HEK293 (cell line): ENCODE measurements at regions not wholly inside any gene's neighbourhood (a gene's known extent, or its start where the extent isn't known, plus 50 kb on each side); places are given as distances from the start of the nearest gene placed in this dataset.

Experiments
- CTCF ChIA-PET: fragments of 350-600 bp; formaldehyde crosslinking; extraction: SDS; loops from one replicate; lab custom pipeline; 2021; ENCODE audit warnings: antibody characterized with exemption; lab: Yijun Ruan, JAX
- POLR2A ChIA-PET: fragments of 300-600 bp; formaldehyde crosslinking; extraction: SDS; loops from one replicate; lab custom pipeline; 2020; ENCODE audit warnings: antibody characterized with exemption, inconsistent platforms; lab: Yijun Ruan, JAX
- H3K27ac ChIP-seq: fragments of 200-500 bp; sonication (Bioruptor generic); 2 replicates; pipeline ENCODE4 v1.5.1; 2014; ENCODE audit warnings: low read depth, low read length, control low read depth, inconsistent platforms; ENCODE audit errors: extremely low read depth
- H3K36me3 ChIP-seq, 2 experiments: fragments of 200-500 bp in 1 of 2; sonication (Bioruptor generic) in 1 of 2; 1 replicate in 1 of 2; 2 replicates in 1 of 2; pipeline ENCODE4 v1.5.1; 2014 to 2017; ENCODE audit warnings: inconsistent platforms in 2 of 2, low read length in 2 of 2; ENCODE audit not compliant: control insufficient read depth in 2 of 2, insufficient read depth in 1 of 2
- H3K4me1 ChIP-seq: fragments of 200-500 bp; sonication (Bioruptor generic); 2 replicates; pipeline ENCODE4 v1.5.1; 2014; ENCODE audit warnings: mild to moderate bottlenecking, low read length, inconsistent platforms; ENCODE audit not compliant: control insufficient read depth, insufficient read depth
- H3K4me3 ChIP-seq: 2 replicates; pipeline ENCODE4 v1.5.1; 2011; ENCODE audit warnings: low read depth, mild to moderate bottlenecking, control low read depth, low read length, moderate library complexity
- H3K9me3 ChIP-seq: fragments of 200-500 bp; sonication (Bioruptor generic); 2 replicates; pipeline ENCODE4 v1.5.1; 2014; ENCODE audit warnings: low read depth, low read length, inconsistent platforms; ENCODE audit not compliant: control insufficient read depth, insufficient read depth
- AEBP2 ChIP-seq: fragments of 450-650 bp; formaldehyde crosslinking; IDR thresholded peaks from 2 replicates; pipeline ENCODE4 v1.5.1; 2016; ENCODE audit warnings: missing biosample characterization, missing genetic modification characterization, borderline replicate concordance
- ZBTB17 ChIP-seq: fragments of 450-650 bp; formaldehyde crosslinking; IDR thresholded peaks from 2 replicates; pipeline ENCODE4 v1.5.1; 2016; ENCODE audit warnings: missing biosample characterization, missing genetic modification characterization
- ZBTB26 ChIP-seq: fragments of 450-650 bp; formaldehyde crosslinking; optimal IDR thresholded peaks from 2 replicates; pipeline ENCODE3; 2016; ENCODE audit warnings: missing biosample characterization, mild to moderate bottlenecking, missing genetic modification characterization
- ZFP41 ChIP-seq: fragments of 450-650 bp; formaldehyde crosslinking; IDR thresholded peaks from 2 replicates; pipeline ENCODE4 v1.5.1; 2016; ENCODE audit warnings: missing biosample characterization, missing genetic modification characterization, borderline replicate concordance
- ZNF121 ChIP-seq: fragments of 450-650 bp; formaldehyde crosslinking; IDR thresholded peaks from 2 replicates; pipeline ENCODE4 v1.5.1; 2016; ENCODE audit warnings: missing biosample characterization, missing genetic modification characterization
- ZNF140 ChIP-seq: fragments of 450-650 bp; formaldehyde crosslinking; IDR thresholded peaks from 2 replicates; pipeline ENCODE4 v1.5.1; 2016; ENCODE audit warnings: missing biosample characterization, missing genetic modification characterization
- ZNF214 ChIP-seq: fragments of 450-650 bp; formaldehyde crosslinking; IDR thresholded peaks from 2 replicates; pipeline ENCODE4 v1.5.1; 2017; ENCODE audit warnings: missing biosample characterization, mild to moderate bottlenecking, missing genetic modification characterization, borderline replicate concordance
- ZNF239 ChIP-seq: fragments of 450-650 bp; formaldehyde crosslinking; IDR thresholded peaks from 2 replicates; pipeline ENCODE4 v1.5.1; 2016; ENCODE audit warnings: missing biosample characterization, missing genetic modification characterization
- ZNF26 ChIP-seq: fragments of 450-650 bp; formaldehyde crosslinking; IDR thresholded peaks from 2 replicates; pipeline ENCODE4 v1.5.1; 2016; ENCODE audit warnings: missing biosample characterization, missing genetic modification characterization
- ZNF292 ChIP-seq: fragments of 450-650 bp; formaldehyde crosslinking; IDR thresholded peaks from 2 replicates; pipeline ENCODE4 v1.5.1; 2016; ENCODE audit warnings: low read depth, missing biosample characterization, missing genetic modification characterization, borderline replicate concordance
- ZNF324 ChIP-seq: fragments of 450-650 bp; formaldehyde crosslinking; IDR thresholded peaks from 2 replicates; pipeline ENCODE4 v1.5.1; 2016; ENCODE audit warnings: missing biosample characterization, missing genetic modification characterization
- ZNF350 ChIP-seq: fragments of 450-650 bp; formaldehyde crosslinking; IDR thresholded peaks from 2 replicates; pipeline ENCODE4 v1.5.0; 2017; ENCODE audit warnings: missing biosample characterization, mild to moderate bottlenecking, missing genetic modification characterization
- ZNF416 ChIP-seq: fragments of 450-650 bp; formaldehyde crosslinking; IDR thresholded peaks from 2 replicates; pipeline ENCODE4 v1.5.1; 2016; ENCODE audit warnings: missing biosample characterization, missing genetic modification characterization
- ZNF488 ChIP-seq: fragments of 450-650 bp; formaldehyde crosslinking; IDR thresholded peaks from 2 replicates; pipeline ENCODE4 v1.5.1; 2016; ENCODE audit warnings: missing biosample characterization, missing genetic modification characterization
- ZNF510 ChIP-seq: fragments of 450-650 bp; formaldehyde crosslinking; IDR thresholded peaks from 2 replicates; pipeline ENCODE4 v1.5.1; 2018; ENCODE audit warnings: mild to moderate bottlenecking, missing genetic modification characterization, missing biosample characterization; ENCODE audit not compliant: insufficient replicate concordance
- ZNF626 ChIP-seq: fragments of 450-650 bp; sonication (Bioruptor Pico); formaldehyde crosslinking; IDR thresholded peaks from 2 replicates; pipeline ENCODE4 v1.5.1; 2018; ENCODE audit warnings: missing biosample characterization, missing genetic modification characterization, inconsistent platforms
- ZNF664 ChIP-seq: fragments of 450-650 bp; formaldehyde crosslinking; IDR thresholded peaks from 2 replicates; pipeline ENCODE4 v1.5.1; 2016; ENCODE audit warnings: missing biosample characterization, missing genetic modification characterization
- ZNF747 ChIP-seq: fragments of 450-650 bp; formaldehyde crosslinking; IDR thresholded peaks from 2 replicates; pipeline ENCODE4 v1.5.1; 2016; ENCODE audit warnings: missing biosample characterization, missing genetic modification characterization
- ZNF785 ChIP-seq: fragments of 450-650 bp; formaldehyde crosslinking; IDR thresholded peaks from 2 replicates; pipeline ENCODE4 v1.5.1; 2016; ENCODE audit warnings: missing biosample characterization, missing genetic modification characterization
- ZSCAN23 ChIP-seq: fragments of 450-650 bp; formaldehyde crosslinking; IDR thresholded peaks from 2 replicates; pipeline ENCODE4 v1.5.1; 2016; ENCODE audit warnings: missing biosample characterization, missing genetic modification characterization
- TF ChIP-seq, protein P1 (sequence below): fragments of 450-650 bp; formaldehyde crosslinking; IDR thresholded peaks from 2 replicates; pipeline ENCODE4 v1.5.1; 2016; ENCODE audit warnings: missing biosample characterization, missing genetic modification characterization
- TF ChIP-seq, protein P2 (sequence below): fragments of 450-650 bp; formaldehyde crosslinking; IDR thresholded peaks from 2 replicates; pipeline ENCODE4 v1.5.1; 2016; ENCODE audit warnings: missing biosample characterization, missing genetic modification characterization
- TF ChIP-seq, protein P3 (sequence below): fragments of 450-650 bp; IDR thresholded peaks from 2 replicates; pipeline ENCODE4 v1.5.1; 2018; ENCODE audit warnings: missing biosample characterization, mild to moderate bottlenecking, missing genetic modification characterization

DNA sequence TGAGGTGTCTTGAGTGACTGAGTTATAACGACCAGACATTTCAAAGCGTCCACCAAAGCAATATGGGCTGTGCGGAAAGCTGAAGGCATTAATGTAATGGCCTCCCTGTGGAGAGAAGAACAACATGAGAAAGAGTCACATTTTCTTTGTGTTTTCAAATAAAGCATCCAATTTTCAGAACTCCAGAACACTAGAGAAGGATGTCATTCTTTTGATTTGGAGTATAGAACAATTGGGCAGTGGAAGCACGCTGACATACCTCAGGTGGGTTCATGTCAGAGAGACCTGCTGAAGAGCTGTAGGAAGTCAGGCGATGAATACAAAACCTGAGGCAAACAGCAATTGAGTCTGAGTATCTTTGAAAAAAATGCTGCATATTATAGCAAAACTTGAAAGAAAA is 556.5 kb downstream of the GABRG2 start (continued):
- TF ChIP-seq ZNF140 = no peak
- TF ChIP-seq, protein P1, sequence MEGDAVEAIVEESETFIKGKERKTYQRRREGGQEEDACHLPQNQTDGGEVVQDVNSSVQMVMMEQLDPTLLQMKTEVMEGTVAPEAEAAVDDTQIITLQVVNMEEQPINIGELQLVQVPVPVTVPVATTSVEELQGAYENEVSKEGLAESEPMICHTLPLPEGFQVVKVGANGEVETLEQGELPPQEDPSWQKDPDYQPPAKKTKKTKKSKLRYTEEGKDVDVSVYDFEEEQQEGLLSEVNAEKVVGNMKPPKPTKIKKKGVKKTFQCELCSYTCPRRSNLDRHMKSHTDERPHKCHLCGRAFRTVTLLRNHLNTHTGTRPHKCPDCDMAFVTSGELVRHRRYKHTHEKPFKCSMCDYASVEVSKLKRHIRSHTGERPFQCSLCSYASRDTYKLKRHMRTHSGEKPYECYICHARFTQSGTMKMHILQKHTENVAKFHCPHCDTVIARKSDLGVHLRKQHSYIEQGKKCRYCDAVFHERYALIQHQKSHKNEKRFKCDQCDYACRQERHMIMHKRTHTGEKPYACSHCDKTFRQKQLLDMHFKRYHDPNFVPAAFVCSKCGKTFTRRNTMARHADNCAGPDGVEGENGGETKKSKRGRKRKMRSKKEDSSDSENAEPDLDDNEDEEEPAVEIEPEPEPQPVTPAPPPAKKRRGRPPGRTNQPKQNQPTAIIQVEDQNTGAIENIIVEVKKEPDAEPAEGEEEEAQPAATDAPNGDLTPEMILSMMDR (tag by site-specific recombination) = no peak
- TF ChIP-seq ZNF416 = no peak

DNA sequence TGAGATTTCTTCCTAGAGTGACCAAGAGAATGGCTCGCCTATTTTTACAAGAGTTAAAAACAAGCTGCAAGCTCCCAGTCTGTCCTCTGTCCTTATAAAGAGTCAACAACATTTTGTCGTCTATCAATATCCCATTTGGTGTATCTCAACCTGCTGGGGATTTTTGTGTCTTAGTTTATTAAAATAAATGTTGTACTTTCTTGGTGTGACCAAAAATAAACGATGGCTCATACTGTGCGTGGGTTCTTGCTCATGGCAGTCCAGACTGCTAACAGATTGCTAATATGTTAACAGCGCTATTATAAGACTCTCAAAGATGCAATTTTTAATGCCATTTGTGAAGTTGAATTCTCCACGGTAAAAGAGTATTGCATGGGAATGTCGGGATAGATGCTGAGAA is 569.9 kb downstream of the GABRG2 start:
- Histone ChIP-seq H3K27ac (no peak overlapping the region), H3K4me1 (no peaks in the 10 kb centered on the region), H3K4me3 (no peak overlapping the region), H3K9me3 (no peaks in the 10 kb centered on the region), H3K36me3 (no peaks in the 10 kb centered on the region)
- TF ChIP-seq ZNF292 (tag by site-specific recombination) = no peak
- no peak for TF ChIP-seq ZSCAN23
- TF ChIP-seq ZNF747 (tag by site-specific recombination) = no peak
- TF ChIP-seq ZNF664 = no peak
- no peak for TF ChIP-seq ZNF626 (tag by site-specific recombination)
- no peak for TF ChIP-seq ZNF239 (tag by site-specific recombination)
- POLR2A ChIA-PET = no interaction called here
- CTCF ChIA-PET = interaction anchor here (0.7 kb wide), 1 partner anchor 30 kb away, joined by 3 read pairs; no protein-coding TSS in a partner anchor

DNA sequence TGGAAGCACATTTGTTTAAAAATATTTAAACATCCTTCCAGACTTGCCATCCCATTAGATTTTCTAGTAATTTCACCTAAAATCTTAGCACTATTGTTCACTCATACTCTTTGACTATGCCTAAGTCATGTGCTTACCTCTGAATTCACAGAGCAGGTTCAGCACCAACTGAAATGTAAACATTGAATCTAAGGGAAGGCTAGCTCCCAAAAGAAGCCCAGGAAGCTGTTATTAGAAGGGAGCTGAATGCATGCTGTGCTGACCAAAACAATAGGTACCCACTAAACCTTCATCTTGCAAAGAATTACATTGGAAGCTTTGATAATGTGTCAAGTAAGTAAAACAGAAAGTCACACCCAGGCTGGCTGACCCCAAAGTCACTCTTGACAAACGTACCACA is 571.3 kb downstream of the GABRG2 start:
- no peaks in the 10 kb centered on the region for H3K4me1 ChIP-seq
- no peak overlapping the region for H3K4me3 ChIP-seq
- H3K27ac ChIP-seq = no peak overlapping the region
- H3K36me3 ChIP-seq = no peaks in the 10 kb centered on the region
- no peaks in the 10 kb centered on the region for H3K9me3 ChIP-seq
- ChIA-PET POLR2A (no interaction called here), CTCF (no interaction called here)
- TF ChIP-seq ZNF214 (tag by site-specific recombination) (no peak), ZFP41 (tag by site-specific recombination) (no peak), AEBP2 (tag by site-specific recombination) (no peak), ZNF121 (tag by site-specific recombination) (no peak), ZNF26 (tag by site-specific recombination) (no peak), ZNF350 (tag by site-specific recombination) (no peak), ZNF785 (tag by site-specific recombination) (no peak), ZNF488 (tag by site-specific recombination) (no peak), ZBTB26 (no peak), ZNF510 (tag by site-specific recombination) (no peak), ZBTB17 (tag by site-specific recombination) (no peak), ZNF324 (tag by site-specific recombination) (no peak)
- TF ChIP-seq, protein P2, sequence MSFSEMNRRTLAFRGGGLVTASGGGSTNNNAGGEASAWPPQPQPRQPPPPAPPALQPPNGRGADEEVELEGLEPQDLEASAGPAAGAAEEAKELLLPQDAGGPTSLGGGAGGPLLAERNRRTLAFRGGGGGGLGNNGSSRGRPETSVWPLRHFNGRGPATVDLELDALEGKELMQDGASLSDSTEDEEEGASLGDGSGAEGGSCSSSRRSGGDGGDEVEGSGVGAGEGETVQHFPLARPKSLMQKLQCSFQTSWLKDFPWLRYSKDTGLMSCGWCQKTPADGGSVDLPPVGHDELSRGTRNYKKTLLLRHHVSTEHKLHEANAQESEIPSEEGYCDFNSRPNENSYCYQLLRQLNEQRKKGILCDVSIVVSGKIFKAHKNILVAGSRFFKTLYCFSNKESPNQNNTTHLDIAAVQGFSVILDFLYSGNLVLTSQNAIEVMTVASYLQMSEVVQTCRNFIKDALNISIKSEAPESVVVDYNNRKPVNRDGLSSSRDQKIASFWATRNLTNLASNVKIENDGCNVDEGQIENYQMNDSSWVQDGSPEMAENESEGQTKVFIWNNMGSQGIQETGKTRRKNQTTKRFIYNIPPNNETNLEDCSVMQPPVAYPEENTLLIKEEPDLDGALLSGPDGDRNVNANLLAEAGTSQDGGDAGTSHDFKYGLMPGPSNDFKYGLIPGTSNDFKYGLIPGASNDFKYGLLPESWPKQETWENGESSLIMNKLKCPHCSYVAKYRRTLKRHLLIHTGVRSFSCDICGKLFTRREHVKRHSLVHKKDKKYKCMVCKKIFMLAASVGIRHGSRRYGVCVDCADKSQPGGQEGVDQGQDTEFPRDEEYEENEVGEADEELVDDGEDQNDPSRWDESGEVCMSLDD (tag by site-specific recombination) = no peak
- TF ChIP-seq, protein P3, sequence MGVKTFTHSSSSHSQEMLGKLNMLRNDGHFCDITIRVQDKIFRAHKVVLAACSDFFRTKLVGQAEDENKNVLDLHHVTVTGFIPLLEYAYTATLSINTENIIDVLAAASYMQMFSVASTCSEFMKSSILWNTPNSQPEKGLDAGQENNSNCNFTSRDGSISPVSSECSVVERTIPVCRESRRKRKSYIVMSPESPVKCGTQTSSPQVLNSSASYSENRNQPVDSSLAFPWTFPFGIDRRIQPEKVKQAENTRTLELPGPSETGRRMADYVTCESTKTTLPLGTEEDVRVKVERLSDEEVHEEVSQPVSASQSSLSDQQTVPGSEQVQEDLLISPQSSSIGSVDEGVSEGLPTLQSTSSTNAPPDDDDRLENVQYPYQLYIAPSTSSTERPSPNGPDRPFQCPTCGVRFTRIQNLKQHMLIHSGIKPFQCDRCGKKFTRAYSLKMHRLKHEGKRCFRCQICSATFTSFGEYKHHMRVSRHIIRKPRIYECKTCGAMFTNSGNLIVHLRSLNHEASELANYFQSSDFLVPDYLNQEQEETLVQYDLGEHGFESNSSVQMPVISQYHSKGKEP (tag by site-specific recombination) = no peak
